SW 1271 (cell line): ENCODE measurements at regions not wholly inside any gene's neighbourhood (a gene's known extent, or its start where the extent isn't known, plus 50 kb on each side); places are given as distances from the start of the nearest gene placed in this dataset.

Experiments
- DNase-seq, 2 experiments: peaks; one replicate each; lab custom pipeline; 2025; lab: John Stamatoyannopoulos, UW

GRCh38 chr9:551986-552929 is 289.2 kb upstream of the DMRT1 start:
- DNase-seq = no peak

- no peak for DNase-seq
Measured at GRCh38 chr9:555493-555892, 286.0 kb upstream of the DMRT1 start.

GRCh38 chr9:556199-556598 is 285.3 kb upstream of the DMRT1 start:
- DNase-seq = no peak

- DNase-seq = no peak
Measured at GRCh38 chr9:556675-557074, 284.8 kb upstream of the DMRT1 start.

GRCh38 chr9:557601-558201 is 283.8 kb upstream of the DMRT1 start:
- DNase-seq = no peak

- no peak for DNase-seq
Measured at GRCh38 chr9:561427-561826, 280.1 kb upstream of the DMRT1 start.

GRCh38 chr9:563200-563599 is 278.3 kb upstream of the DMRT1 start:
- no peak for DNase-seq

GRCh38 chr9:565528-565927 is 276.0 kb upstream of the DMRT1 start:
- DNase-seq = no peak

GRCh38 chr9:567128-567746 is 274.3 kb upstream of the DMRT1 start:
- no peak for DNase-seq

- no peak for DNase-seq
Measured at GRCh38 chr9:567747-568305, 273.7 kb upstream of the DMRT1 start.

GRCh38 chr9:569296-569695 is 272.2 kb upstream of the DMRT1 start:
- DNase-seq = no peak

GRCh38 chr9:570187-570586 is 271.3 kb upstream of the DMRT1 start:
- DNase-seq = no peak

GRCh38 chr9:571066-571465 is 270.4 kb upstream of the DMRT1 start:
- no peak for DNase-seq

GRCh38 chr9:571741-572140 is 269.8 kb upstream of the DMRT1 start:
- no peak for DNase-seq

- DNase-seq = no peak
Measured at GRCh38 chr9:573691-574410, 267.6 kb upstream of the DMRT1 start.

- no peak for DNase-seq
Measured at GRCh38 chr9:575139-575538, 266.4 kb upstream of the DMRT1 start.

GRCh38 chr9:580652-581342 is 260.7 kb upstream of the DMRT1 start:
- DNase-seq = no peak

- no peak for DNase-seq
Measured at GRCh38 chr9:581673-582497, 259.6 kb upstream of the DMRT1 start.

- no peak for DNase-seq
Measured at GRCh38 chr9:582775-583174, 258.7 kb upstream of the DMRT1 start.

GRCh38 chr9:587527-587926 is 254.0 kb upstream of the DMRT1 start:
- no peak for DNase-seq

GRCh38 chr9:588981-589380 is 252.5 kb upstream of the DMRT1 start:
- no peak for DNase-seq
